ENCODE measurements at regions not wholly inside any gene's neighbourhood (a gene's known extent, or its start where the extent isn't known, plus 50 kb on each side); places are given as distances from the start of the nearest gene placed in this dataset.
"Not testable (repeated sequence)": the region's sequence is repeated elsewhere in the genome, so short reads cannot be mapped to it uniquely, and the experiment has no call there.

- TF ChIP-seq CTCF, POLR2A (IDR thresholded peaks at IDR 0.05): not testable (repeated sequence)
These were observed 58.1 kb upstream of the RGPD2 start for GRCh38 chr2:87883659-87884058.

Data from body of pancreas (tissue), 4 donors.